Astrocyte (in vitro differentiated cells and primary cell): ENCODE measurements at regions not wholly inside any gene's neighbourhood (a gene's known extent, or its start where the extent isn't known, plus 50 kb on each side); places are given as distances from the start of the nearest gene placed in this dataset.

Experiments
- EZH2 ChIP-seq: IDR thresholded peaks from 2 replicates; pipeline ENCODE4 v1.6.1; 2012; ENCODE audit warnings: mild to moderate bottlenecking, low read length, inconsistent platforms; ENCODE audit not compliant: insufficient read depth
- TF ChIP-seq, protein P1 (sequence below): IDR thresholded peaks from 2 replicates; pipeline ENCODE4 v1.5.1; 2011; ENCODE audit warnings: low read depth, mild to moderate bottlenecking, inconsistent platforms, low read length, moderate library complexity; ENCODE audit not compliant: insufficient read depth

DNA sequence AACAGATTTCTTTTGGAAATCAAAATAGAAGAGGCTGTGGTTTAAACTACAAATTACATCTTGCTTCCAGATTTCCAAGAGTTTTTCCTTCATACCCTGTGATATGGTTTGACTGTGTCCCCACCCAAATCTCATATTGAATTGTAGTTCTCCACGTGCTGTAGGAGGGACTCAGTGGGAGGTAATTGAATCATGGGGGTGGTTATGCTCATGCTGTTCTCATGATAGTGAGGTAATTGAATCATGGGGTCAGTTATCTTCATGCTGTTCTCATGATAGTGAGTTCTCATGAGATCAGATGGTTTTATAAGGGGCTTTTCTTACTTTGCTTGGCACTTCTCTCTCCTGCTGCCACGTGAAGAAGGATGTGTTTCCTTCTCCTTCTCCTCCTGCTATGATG is 687.0 kb upstream of the ZNF608 start:
- TF ChIP-seq EZH2 = no peak
- TF ChIP-seq, protein P1, sequence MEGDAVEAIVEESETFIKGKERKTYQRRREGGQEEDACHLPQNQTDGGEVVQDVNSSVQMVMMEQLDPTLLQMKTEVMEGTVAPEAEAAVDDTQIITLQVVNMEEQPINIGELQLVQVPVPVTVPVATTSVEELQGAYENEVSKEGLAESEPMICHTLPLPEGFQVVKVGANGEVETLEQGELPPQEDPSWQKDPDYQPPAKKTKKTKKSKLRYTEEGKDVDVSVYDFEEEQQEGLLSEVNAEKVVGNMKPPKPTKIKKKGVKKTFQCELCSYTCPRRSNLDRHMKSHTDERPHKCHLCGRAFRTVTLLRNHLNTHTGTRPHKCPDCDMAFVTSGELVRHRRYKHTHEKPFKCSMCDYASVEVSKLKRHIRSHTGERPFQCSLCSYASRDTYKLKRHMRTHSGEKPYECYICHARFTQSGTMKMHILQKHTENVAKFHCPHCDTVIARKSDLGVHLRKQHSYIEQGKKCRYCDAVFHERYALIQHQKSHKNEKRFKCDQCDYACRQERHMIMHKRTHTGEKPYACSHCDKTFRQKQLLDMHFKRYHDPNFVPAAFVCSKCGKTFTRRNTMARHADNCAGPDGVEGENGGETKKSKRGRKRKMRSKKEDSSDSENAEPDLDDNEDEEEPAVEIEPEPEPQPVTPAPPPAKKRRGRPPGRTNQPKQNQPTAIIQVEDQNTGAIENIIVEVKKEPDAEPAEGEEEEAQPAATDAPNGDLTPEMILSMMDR = no peak
